GM11168 (cell line): ENCODE measurements at regions not wholly inside any gene's neighbourhood (a gene's known extent, or its start where the extent isn't known, plus 50 kb on each side); places are given as distances from the start of the nearest gene placed in this dataset.

Source experiments
- in situ Hi-C: fragments of 300-500 bp; cut with MboI; formaldehyde crosslinking; loops from one replicate; pipeline ENCODE4 v1.12.0; 2022; ENCODE audit warnings: low sequenced_read_pairs; ENCODE audit not compliant: unreplicated experiment

DNA sequence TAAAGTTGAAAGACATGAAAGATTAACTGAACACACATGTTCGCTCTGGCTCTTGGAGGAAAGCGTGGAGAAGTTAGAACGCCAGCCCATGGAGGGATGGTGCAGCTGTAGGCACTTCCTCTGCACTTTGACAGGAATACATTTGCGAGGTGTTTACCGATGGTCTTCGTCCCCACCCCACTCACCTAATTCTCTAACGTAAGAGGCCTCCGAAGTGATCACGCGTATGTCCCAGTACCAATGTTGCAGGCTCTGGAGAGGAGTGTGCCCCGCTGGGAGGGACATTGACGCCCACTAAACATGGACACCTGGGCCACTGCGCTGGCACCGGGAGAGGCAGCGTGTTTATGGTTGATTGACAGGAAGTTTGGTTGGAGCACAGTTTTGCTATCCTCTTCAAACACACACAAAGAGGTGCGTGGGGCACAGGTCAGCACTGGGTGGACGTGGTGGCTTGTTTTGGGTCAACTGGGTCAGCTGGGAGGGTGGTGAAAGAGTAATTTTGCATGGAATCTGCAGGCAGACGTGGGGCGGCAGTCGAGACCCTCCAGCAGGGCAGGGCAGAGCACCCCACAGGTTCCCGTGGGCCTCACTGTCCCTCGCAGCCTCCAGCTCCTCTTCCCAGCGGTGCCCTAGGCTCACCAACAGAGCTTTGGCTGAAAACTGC lies 110.1 kb downstream of the DLL1 start:
- in situ Hi-C loops, result no loop called here

GRCh38 chr6:170179616-170180324 lies 111.1 kb downstream of the DLL1 start:
- in situ Hi-C loops, result no loop called here

GRCh38 chr6:170178561-170179477 lies 112.1 kb downstream of the DLL1 start:
- in situ Hi-C loops, result no loop called here

DNA sequence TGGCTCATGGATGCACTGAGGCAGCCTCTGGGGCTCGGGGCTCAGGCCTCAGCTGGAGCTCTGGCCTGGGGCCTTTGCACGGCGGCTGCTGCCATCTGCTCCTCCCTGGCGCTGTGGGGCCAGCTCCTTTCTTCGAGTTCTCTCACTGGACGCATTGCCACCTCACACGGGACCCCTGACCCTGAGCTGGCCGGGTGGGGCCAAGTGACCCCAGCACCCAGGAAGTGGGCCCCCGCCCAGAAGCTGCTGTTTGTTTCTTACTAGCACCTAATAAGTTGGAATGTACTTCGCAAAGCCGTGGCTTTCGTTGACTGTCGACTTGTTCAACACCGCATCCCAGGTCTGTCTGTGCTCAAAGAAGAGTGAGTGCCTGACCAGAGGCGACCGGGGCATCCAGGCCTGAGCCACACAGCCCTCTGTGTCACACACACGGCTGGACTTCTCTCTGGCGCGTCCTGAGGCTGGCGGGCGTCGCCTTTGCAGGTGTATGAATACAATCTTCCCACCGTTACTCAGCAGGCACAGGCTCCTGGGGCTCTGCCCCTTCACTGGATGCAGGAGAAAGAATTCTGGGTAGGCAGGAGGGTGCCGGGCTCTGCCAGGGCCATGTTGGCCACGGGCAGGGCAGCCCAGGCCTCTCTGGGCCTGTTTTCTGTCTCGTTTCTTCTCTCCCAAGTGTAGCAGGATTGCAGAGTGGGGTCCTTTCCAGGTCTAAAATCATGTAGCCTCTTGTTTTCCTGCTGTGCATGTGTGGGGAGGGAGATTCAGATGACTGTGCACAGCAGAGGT lies 112.9 kb downstream of the DLL1 start:
- in situ Hi-C loops, result no loop called here

- in situ Hi-C loops, result no loop called here
Measured at GRCh38 chr6:170176898-170177771, 113.7 kb downstream of the DLL1 start.

- in situ Hi-C loops, result no loop called here
Measured at GRCh38 chr6:170176136-170176897, 114.6 kb downstream of the DLL1 start.

- in situ Hi-C loops, result no loop called here
Measured at GRCh38 chr6:170175644-170176135, 115.2 kb downstream of the DLL1 start.

GRCh38 chr6:170174771-170175643 lies 115.9 kb downstream of the DLL1 start:
- in situ Hi-C loops, result no loop called here

DNA sequence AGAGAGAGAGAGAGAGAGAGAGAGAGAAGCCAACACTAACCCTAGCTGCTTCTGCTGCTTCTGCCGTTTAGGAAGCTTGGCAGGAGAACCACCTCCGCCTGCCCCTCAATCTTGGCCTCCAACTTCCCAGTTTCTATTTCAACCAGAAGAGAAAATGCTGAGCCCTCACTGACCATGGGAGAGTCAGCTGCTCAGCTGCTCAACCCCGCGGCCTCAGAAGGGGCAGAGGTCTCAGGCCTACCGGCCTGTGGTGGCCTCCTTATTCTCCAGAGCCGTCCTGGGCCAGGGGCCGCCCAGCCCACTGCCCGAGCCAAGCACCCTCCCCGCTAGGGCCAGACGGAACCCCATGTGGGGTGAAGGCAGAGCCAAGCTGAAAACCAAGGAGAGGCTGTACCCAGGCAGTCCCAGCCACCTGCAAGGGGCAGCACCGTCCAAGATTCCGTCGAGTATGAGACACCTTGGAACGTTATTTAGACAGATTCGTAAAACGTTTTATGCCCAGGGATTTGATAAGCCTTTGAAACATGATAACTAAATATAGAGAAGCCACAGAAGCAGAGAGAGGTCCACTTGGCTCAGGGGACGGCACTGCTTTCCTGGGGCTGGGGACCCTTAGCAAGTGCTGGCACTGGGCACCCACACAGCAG lies 116.6 kb downstream of the DLL1 start:
- in situ Hi-C loops, result no loop called here

- in situ Hi-C loops, result no loop called here
Measured at GRCh38 chr6:170173335-170173881, 117.5 kb downstream of the DLL1 start.

GRCh38 chr6:170172825-170173256 lies 118.0 kb downstream of the DLL1 start:
- in situ Hi-C loops, result no loop called here

DNA sequence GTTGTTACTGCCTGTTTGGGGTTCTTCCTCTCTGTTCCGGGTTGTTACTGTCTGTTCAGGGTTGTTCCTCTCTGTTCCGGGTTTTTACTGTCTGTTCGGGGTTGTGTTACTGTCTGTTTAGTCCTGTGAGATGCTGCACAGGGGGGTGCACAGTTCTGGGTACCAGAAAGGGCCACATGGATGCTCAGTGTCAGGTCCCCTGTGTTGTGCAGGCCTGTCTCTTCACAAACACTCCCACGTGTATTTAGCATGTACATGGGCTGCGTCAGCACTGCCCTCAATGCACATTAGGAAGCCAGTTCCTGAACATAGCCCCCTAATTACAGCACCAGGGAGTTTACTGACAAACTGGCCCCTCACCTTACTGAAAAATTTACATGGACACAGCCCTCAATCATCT lies 118.5 kb downstream of the DLL1 start:
- in situ Hi-C loops, result no loop called here

GRCh38 chr6:170167657-170168159 lies 123.2 kb downstream of the DLL1 start:
- in situ Hi-C loops, result no loop called here

GRCh38 chr6:170166511-170167122 lies 124.3 kb downstream of the DLL1 start:
- in situ Hi-C loops, result no loop called here

GRCh38 chr6:170165471-170166117 lies 125.3 kb downstream of the DLL1 start:
- in situ Hi-C loops, result no loop called here

GRCh38 chr6:170165085-170165470 lies 125.8 kb downstream of the DLL1 start:
- in situ Hi-C loops, result no loop called here
